T-cell (primary cell): ENCODE measurements at regions not wholly inside any gene's neighbourhood (a gene's known extent, or its start where the extent isn't known, plus 50 kb on each side); places are given as distances from the start of the nearest gene placed in this dataset.

Source experiments
- ATAC-seq, 4 experiments: fragments of 200-7000 bp in 3 of 4; fragments of 150-1000 bp in 1 of 4; cut with Tn5 transposase; replicated peaks in 1 of 4; 1 replicate in 3 of 4; 2 replicates in 1 of 4; pipeline ENCODE4 v1.10.0; 2021; ENCODE audit warnings: moderate library complexity in 3 of 4, mild to moderate bottlenecking in 2 of 4, moderate number of reproducible peaks in 1 of 4
- CTCF ChIA-PET, 2 donors: fragments of 300-600 bp; sonication (Branson Sonifier 250); formaldehyde crosslinking; loops; one replicate each; lab custom pipeline; 2022; ENCODE audit warnings: antibody characterized with exemption in 2 of 2; lab: Charles Lee
- POLR2A ChIA-PET, 2 donors: fragments of 300-600 bp; sonication (Branson Sonifier 250); formaldehyde crosslinking; loops; one replicate each; lab custom pipeline; 2022; ENCODE audit warnings: antibody characterized with exemption in 2 of 2; lab: Charles Lee
- DNase-seq, 35 experiments: peaks; one replicate each; pipeline versions ENCODE4 v3.0.0 to v3.0.0-alpha.2; 2013 to 2023
- H3K27ac ChIP-seq: one replicate; pipeline ENCODE4 v1.5.1; 2013; ENCODE audit warnings: low read length
- H3K27me3 ChIP-seq, 2 experiments: replicated peaks in 1 of 2; 1 replicate in 1 of 2; 2 replicates in 1 of 2; pipeline versions ENCODE4 v1.6.1 to v1.7.0; 2013; ENCODE audit warnings: low read length in 1 of 2, mixed read lengths in 1 of 2; ENCODE audit not compliant: control insufficient read depth in 2 of 2, insufficient read depth in 2 of 2; ENCODE audit errors: extremely low read depth in 1 of 2
- H3K36me3 ChIP-seq, 2 donors: 1 replicate in 1 of 2; 2 replicates in 1 of 2; pipeline versions ENCODE4 v1.6.1 to v1.7.0; 2013; ENCODE audit warnings: low read length in 1 of 2; ENCODE audit not compliant: control insufficient read depth in 2 of 2, insufficient read depth in 1 of 2; ENCODE audit errors: extremely low read depth in 1 of 2
- H3K4me1 ChIP-seq, 2 experiments: 1 replicate in 1 of 2; 2 replicates in 1 of 2; pipeline versions ENCODE4 v1.6.1 to v1.7.0; 2013; ENCODE audit warnings: low read length in 2 of 2, mixed read lengths in 1 of 2; ENCODE audit not compliant: insufficient read depth in 2 of 2, control insufficient read depth in 1 of 2; ENCODE audit errors: extremely low read depth in 1 of 2
- H3K4me3 ChIP-seq, 2 donors: 1 replicate in 1 of 2; 2 replicates in 1 of 2; pipeline versions ENCODE4 v1.5.1 to v1.7.0; 2013; ENCODE audit warnings: mild to moderate bottlenecking in 2 of 2, low read length in 1 of 2, moderate library complexity in 1 of 2; ENCODE audit not compliant: control insufficient read depth in 1 of 2; ENCODE audit errors: extremely low read depth in 1 of 2
- H3K9me3 ChIP-seq: 2 replicates; pipeline ENCODE4 v1.7.0; 2013
- H3K27ac Mint-ChIP-seq, 2 donors: one replicate each; pipeline ENCODE4 v1.8.0; 2020 to 2021; ENCODE audit warnings: mild to moderate bottlenecking in 2 of 2, mixed read lengths in 2 of 2
- H3K27me3 Mint-ChIP-seq, 2 donors: one replicate each; pipeline ENCODE4 v1.8.0; 2021 to 2022; ENCODE audit warnings: mixed read lengths in 2 of 2
- H3K36me3 Mint-ChIP-seq: one replicate; pipeline ENCODE4 v1.8.0; 2021; ENCODE audit warnings: mixed read lengths
- H3K4me1 Mint-ChIP-seq, 3 donors: one replicate each; pipeline ENCODE4 v1.8.0; 2020 to 2022; ENCODE audit warnings: mixed read lengths in 3 of 3, mild to moderate bottlenecking in 1 of 3
- H3K4me3 Mint-ChIP-seq, 3 donors: one replicate each; pipeline ENCODE4 v1.8.0; 2020 to 2022; ENCODE audit warnings: mild to moderate bottlenecking in 3 of 3, mixed read lengths in 3 of 3, moderate library complexity in 3 of 3
- H3K9me3 Mint-ChIP-seq, 3 donors: one replicate each; pipeline ENCODE4 v1.8.0; 2020 to 2022; ENCODE audit warnings: mixed read lengths in 3 of 3
- whole genome bisulfite sequencing: methylation state at CpG from one replicate; pipeline ENCODE4 v1.1.5; 2013; ENCODE audit warnings: missing lambda C conversion rate; ENCODE audit not compliant: insufficient coverage; 5-methylcytosine and 5-hydroxymethylcytosine counted together

- H3K27ac Mint-ChIP-seq: no peak overlapping the region
- no peaks in the 10 kb centered on the region for H3K4me1 Mint-ChIP-seq
- H3K9me3 ChIP-seq: no peaks in the 10 kb centered on the region
- H3K36me3 ChIP-seq: no peaks in the 10 kb centered on the region
- H3K27me3 ChIP-seq: peaks cover 0 to 3% of the 10 kb centered on the region in 2 experiments
- H3K9me3 Mint-ChIP-seq: no peaks in the 10 kb centered on the region
- DNase-seq: no peak
- ChIA-PET POLR2A (no interaction called here), CTCF (no interaction called here)
- no peak overlapping the region for H3K27ac ChIP-seq
- H3K36me3 Mint-ChIP-seq: no peaks in the 10 kb centered on the region
- no peaks in the 10 kb centered on the region for H3K4me1 ChIP-seq
- 87% methylated on average over 17 of the region's 17 CpGs for WGBS
- no peak overlapping the region for H3K4me3 Mint-ChIP-seq
- H3K4me3 ChIP-seq: no peak overlapping the region
- H3K27me3 Mint-ChIP-seq: peaks cover 6% of the 10 kb centered on the region in 2 donors
- ATAC-seq: no peak
Observed at GRCh38 chr2:862355-862687, 88.3 kb upstream of the SNTG2 start.

- POLR2A ChIA-PET: no interaction called here
- CTCF ChIA-PET: no interaction called here
- DNase-seq: no peak
Observed at GRCh38 chr2:861655-862354, 88.8 kb upstream of the SNTG2 start.

GRCh38 chr2:860259-860855, 90.3 kb upstream of the SNTG2 start:
- POLR2A ChIA-PET: no interaction called here
- no peak for DNase-seq
- Histone ChIP-seq H3K36me3 (no peaks in the 10 kb centered on the region), H3K27me3 (peaks cover 0 to 3% of the 10 kb centered on the region in 2 experiments), H3K4me3 (no peak overlapping the region), H3K9me3 (no peaks in the 10 kb centered on the region), H3K4me1 (peaks cover 0 to 4% of the 10 kb centered on the region in 2 experiments), H3K27ac (no peak overlapping the region)
- WGBS: 63% methylated on average over 13 of the region's 14 CpGs
- H3K27me3 Mint-ChIP-seq: peaks cover 0 to 3% of the 10 kb centered on the region in 2 donors
- H3K27ac Mint-ChIP-seq: no peak overlapping the region
- no peaks in the 10 kb centered on the region for H3K36me3 Mint-ChIP-seq
- CTCF ChIA-PET: no interaction called here
- ATAC-seq: peak in 1 of 4 experiments; percentile 9
- peaks cover 5 to 14% (median 7%) of the 10 kb centered on the region in 3 donors for H3K4me1 Mint-ChIP-seq
- H3K9me3 Mint-ChIP-seq: peaks cover 0 to 6% (median 0%) of the 10 kb centered on the region in 3 donors
- H3K4me3 Mint-ChIP-seq: no peak overlapping the region

More at GRCh38 chr2:861655-862354, 88.8 kb upstream of the SNTG2 start:
- Mint-ChIP-seq H3K27ac (no peak overlapping the region), H3K27me3 (peaks cover 4% of the 10 kb centered on the region in 2 donors), H3K9me3 (no peaks in the 10 kb centered on the region), H3K36me3 (no peaks in the 10 kb centered on the region), H3K4me3 (no peak overlapping the region), H3K4me1 (no peaks in the 10 kb centered on the region)
- H3K4me3 ChIP-seq: no peak overlapping the region
- ATAC-seq: no peak
- peaks cover 0 to 3% of the 10 kb centered on the region in 2 experiments for H3K27me3 ChIP-seq
- H3K27ac ChIP-seq: no peak overlapping the region
- H3K36me3 ChIP-seq: no peaks in the 10 kb centered on the region
- no peaks in the 10 kb centered on the region for H3K4me1 ChIP-seq
- no peaks in the 10 kb centered on the region for H3K9me3 ChIP-seq
- WGBS: 79% methylated on average over 16 of the region's 24 CpGs

- no peaks in the 10 kb centered on the region for H3K36me3 ChIP-seq
- no peaks in the 10 kb centered on the region for H3K9me3 ChIP-seq
- no peak overlapping the region for H3K4me3 ChIP-seq
- no peaks in the 10 kb centered on the region for H3K27me3 ChIP-seq
- 40% methylated on average over 1 of the region's 7 CpGs for WGBS
- Mint-ChIP-seq H3K36me3 (no peaks in the 10 kb centered on the region), H3K27ac (no peak overlapping the region), H3K4me3 (no peak overlapping the region), H3K4me1 (peaks cover 18 to 29% (median 19%) of the 10 kb centered on the region in 3 donors), H3K27me3 (no peaks in the 10 kb centered on the region), H3K9me3 (peaks cover 0 to 20% (median 8%) of the 10 kb centered on the region in 3 donors)
- ATAC-seq (peak in 1 of 4 experiments; percentile 19), DNase-seq (no peak)
- POLR2A ChIA-PET: no interaction called here
- H3K4me1 ChIP-seq: peaks cover 0 to 14% of the 10 kb centered on the region in 2 experiments
- no peak overlapping the region for H3K27ac ChIP-seq
- CTCF ChIA-PET: no interaction called here
Observed at GRCh38 chr2:858646-859045, 92.0 kb upstream of the SNTG2 start.

GRCh38 chr2:857937-858336, 92.7 kb upstream of the SNTG2 start:
- peaks cover 0 to 20% (median 8%) of the 10 kb centered on the region in 3 donors for H3K9me3 Mint-ChIP-seq
- no peak overlapping the region for H3K4me3 Mint-ChIP-seq
- no peak overlapping the region for H3K27ac Mint-ChIP-seq
- no peak for DNase-seq
- Histone ChIP-seq H3K4me1 (peaks cover 0 to 14% of the 10 kb centered on the region in 2 experiments), H3K27me3 (no peaks in the 10 kb centered on the region), H3K4me3 (no peak overlapping the region), H3K27ac (no peak overlapping the region), H3K9me3 (no peaks in the 10 kb centered on the region), H3K36me3 (no peaks in the 10 kb centered on the region)
- ChIA-PET POLR2A (no interaction called here), CTCF (interaction anchor here in 1 of 2 donors (0.7 kb wide), 1 partner anchor 693 kb away, joined by 3 read pairs; no protein-coding TSS in a partner anchor)
- H3K4me1 Mint-ChIP-seq: peaks cover 18 to 29% (median 19%) of the 10 kb centered on the region in 3 donors
- ATAC-seq: no peak
- no peaks in the 10 kb centered on the region for H3K27me3 Mint-ChIP-seq
- WGBS: 63% methylated on average over 5 of the region's 6 CpGs
- no peaks in the 10 kb centered on the region for H3K36me3 Mint-ChIP-seq

GRCh38 chr2:857081-857480, 93.6 kb upstream of the SNTG2 start:
- Histone ChIP-seq H3K27me3 (no peaks in the 10 kb centered on the region), H3K27ac (no peak overlapping the region), H3K4me1 (peaks cover 0 to 14% of the 10 kb centered on the region in 2 experiments), H3K4me3 (no peak overlapping the region), H3K9me3 (no peaks in the 10 kb centered on the region), H3K36me3 (no peaks in the 10 kb centered on the region)
- no peak for DNase-seq
- no peaks in the 10 kb centered on the region for H3K27me3 Mint-ChIP-seq
- peaks cover 0 to 20% (median 8%) of the 10 kb centered on the region in 3 donors for H3K9me3 Mint-ChIP-seq
- H3K4me3 Mint-ChIP-seq: no peak overlapping the region
- no peak overlapping the region for H3K27ac Mint-ChIP-seq
- WGBS: 86% methylated on average over 7 of the region's 8 CpGs
- no peak for ATAC-seq
- POLR2A ChIA-PET: no interaction called here
- CTCF ChIA-PET: interaction anchor here in 1 of 2 donors (0.7 kb wide), 1 partner anchor 694 kb away, joined by 3 read pairs; no protein-coding TSS in a partner anchor
- H3K4me1 Mint-ChIP-seq: peaks cover 18 to 29% (median 19%) of the 10 kb centered on the region in 3 donors
- H3K36me3 Mint-ChIP-seq: no peaks in the 10 kb centered on the region
